ENCODE measurements at regions not wholly inside any gene's neighbourhood (a gene's known extent, or its start where the extent isn't known, plus 50 kb on each side); places are given as distances from the start of the nearest gene placed in this dataset.

GRCh38 chr1:193631306-193631705 is 444.9 kb upstream of the B3GALT2 start:
- H3K4me3 ChIP-seq (ENCODE audit: control insufficient read depth, low read depth, low read length), result no peak overlapping the region

GRCh38 chr1:193629875-193630274 is 443.5 kb upstream of the B3GALT2 start:
- TF ChIP-seq CTCF (IDR thresholded peaks at IDR 0.05; ENCODE audit: control insufficient read depth, insufficient read depth, low read depth, low read length, missing control alignments), result no peak
- no peak for DNase-seq (ENCODE audit: low read depth)
- no peak overlapping the region for H3K4me3 ChIP-seq (ENCODE audit: control insufficient read depth, low read depth, low read length)

More at GRCh38 chr1:193631306-193631705, 444.9 kb upstream of the B3GALT2 start:
- no peak for TF ChIP-seq CTCF (IDR thresholded peaks at IDR 0.05; ENCODE audit: control insufficient read depth, insufficient read depth, low read depth, low read length, missing control alignments)
- no peak for DNase-seq (ENCODE audit: low read depth)

GRCh38 chr1:193626695-193627094 is 440.3 kb upstream of the B3GALT2 start:
- no peak for DNase-seq (ENCODE audit: low read depth)
- no peak overlapping the region for H3K4me3 ChIP-seq (ENCODE audit: control insufficient read depth, low read depth, low read length)
- TF ChIP-seq CTCF (IDR thresholded peaks at IDR 0.05; ENCODE audit: control insufficient read depth, insufficient read depth, low read depth, low read length, missing control alignments), result no peak

- DNase-seq (ENCODE audit: low read depth), result no peak
- TF ChIP-seq CTCF (IDR thresholded peaks at IDR 0.05; ENCODE audit: control insufficient read depth, insufficient read depth, low read depth, low read length, missing control alignments), result no peak
These were observed 438.8 kb upstream of the B3GALT2 start for GRCh38 chr1:193625255-193625654.

GRCh38 chr1:193619911-193620310 is 433.5 kb upstream of the B3GALT2 start:
- DNase-seq (ENCODE audit: low read depth), result no peak
- no peak for TF ChIP-seq CTCF (IDR thresholded peaks at IDR 0.05; ENCODE audit: control insufficient read depth, insufficient read depth, low read depth, low read length, missing control alignments)
- no peak overlapping the region for H3K4me3 ChIP-seq (ENCODE audit: control insufficient read depth, low read depth, low read length)

More at GRCh38 chr1:193625255-193625654, 438.8 kb upstream of the B3GALT2 start:
- H3K4me3 ChIP-seq (ENCODE audit: control insufficient read depth, low read depth, low read length), result no peak overlapping the region

- DNase-seq (ENCODE audit: low read depth), result no peak
- H3K4me3 ChIP-seq (ENCODE audit: control insufficient read depth, low read depth, low read length), result no peak overlapping the region
- no peak for TF ChIP-seq CTCF (IDR thresholded peaks at IDR 0.05; ENCODE audit: control insufficient read depth, insufficient read depth, low read depth, low read length, missing control alignments)
These were observed 428.4 kb upstream of the B3GALT2 start for GRCh38 chr1:193614817-193615216.

- no peak for TF ChIP-seq CTCF (IDR thresholded peaks at IDR 0.05; ENCODE audit: control insufficient read depth, insufficient read depth, low read depth, low read length, missing control alignments)
- no peak for DNase-seq (ENCODE audit: low read depth)
- H3K4me3 ChIP-seq (ENCODE audit: control insufficient read depth, low read depth, low read length), result no peak overlapping the region
These were observed 427.9 kb upstream of the B3GALT2 start for GRCh38 chr1:193614275-193614674.

All from AG09309 (cell line).